Lower lobe of right lung (tissue), 2 donors: ENCODE measurements at regions not wholly inside any gene's neighbourhood (a gene's known extent, or its start where the extent isn't known, plus 50 kb on each side); places are given as distances from the start of the nearest gene placed in this dataset.

ENCODE experiments used
- ATAC-seq, 2 donors: fragments of 200-7000 bp; cut with Tn5 transposase; one replicate each; pipeline ENCODE4 v1.9.1; 2020 to 2022; ENCODE audit warnings: mild to moderate bottlenecking in 2 of 2, moderate library complexity in 2 of 2
- DNase-seq: peaks from one replicate; pipeline ENCODE4 v3.0.0-alpha.2; 2020
- H3K27ac ChIP-seq: fragments of 200-600 bp; one replicate; pipeline ENCODE4 v1.8.0; 2022
- H3K27me3 ChIP-seq: fragments of 200-600 bp; one replicate; pipeline ENCODE4 v1.8.0; 2022; ENCODE audit warnings: low read depth
- H3K36me3 ChIP-seq: fragments of 200-600 bp; one replicate; pipeline ENCODE4 v1.8.0; 2022; ENCODE audit warnings: mild to moderate bottlenecking
- H3K4me1 ChIP-seq: fragments of 200-600 bp; one replicate; pipeline ENCODE4 v1.8.0; 2022
- H3K4me3 ChIP-seq: fragments of 200-600 bp; one replicate; pipeline ENCODE4 v1.8.0; 2022; ENCODE audit warnings: mild to moderate bottlenecking
- H3K9me3 ChIP-seq: fragments of 200-600 bp; one replicate; pipeline ENCODE4 v1.8.0; 2022
- CTCF ChIP-seq: fragments of 200-600 bp; IDR thresholded peaks from one replicate; pipeline ENCODE4 v1.8.0; 2022; ENCODE audit warnings: antibody characterized with exemption, mild to moderate bottlenecking
- intact Hi-C: fragments of 100-400 bp; cut with DNase I; formaldehyde crosslinking; loops from one replicate; pipeline ENCODE4 v1.11.0; 2022
- donor health status: DM: no; HTN: yes; CAD: no; lungs with severe emphysema.

GRCh38 chr2:221883976-221884375, 311.9 kb upstream of the EPHA4 start:
- Histone ChIP-seq H3K27me3 (no peaks in the 10 kb centered on the region), H3K4me1 (no peaks in the 10 kb centered on the region), H3K36me3 (no peaks in the 10 kb centered on the region), H3K9me3 (no peaks in the 10 kb centered on the region), H3K4me3 (no peak overlapping the region), H3K27ac (no peak overlapping the region)
- DNase-seq (no peak), ATAC-seq (no peak)
- intact Hi-C loops, result no loop called here
- TF ChIP-seq CTCF, result no peak

GRCh38 chr2:221876016-221876415, 303.9 kb upstream of the EPHA4 start:
- Histone ChIP-seq H3K4me3 (no peak overlapping the region), H3K4me1 (no peaks in the 10 kb centered on the region), H3K9me3 (no peaks in the 10 kb centered on the region), H3K36me3 (no peaks in the 10 kb centered on the region), H3K27me3 (no peaks in the 10 kb centered on the region), H3K27ac (no peak overlapping the region)
- DNase-seq (no peak), ATAC-seq (no peak)
- intact Hi-C loops, result no loop called here
- TF ChIP-seq CTCF, result no peak

- ATAC-seq (no peak), DNase-seq (no peak)
- H3K27me3 ChIP-seq, result no peaks in the 10 kb centered on the region
- intact Hi-C loops, result no loop called here
- H3K4me1 ChIP-seq, result no peaks in the 10 kb centered on the region
- no peak overlapping the region for H3K4me3 ChIP-seq
- H3K27ac ChIP-seq, result no peak overlapping the region
- H3K36me3 ChIP-seq, result no peaks in the 10 kb centered on the region
- no peaks in the 10 kb centered on the region for H3K9me3 ChIP-seq
- TF ChIP-seq CTCF, result no peak
Observed at GRCh38 chr2:221874444-221874843, 302.3 kb upstream of the EPHA4 start.

- Histone ChIP-seq H3K4me3 (no peak overlapping the region), H3K9me3 (no peaks in the 10 kb centered on the region), H3K36me3 (no peaks in the 10 kb centered on the region), H3K27ac (no peak overlapping the region), H3K27me3 (no peaks in the 10 kb centered on the region), H3K4me1 (no peaks in the 10 kb centered on the region)
- DNase-seq, result no peak
- no peak for TF ChIP-seq CTCF
- ATAC-seq, result no peak
- intact Hi-C loops, result no loop called here
Observed at GRCh38 chr2:221857719-221858118, 285.6 kb upstream of the EPHA4 start.

GRCh38 chr2:221853297-221853696, 281.2 kb upstream of the EPHA4 start:
- TF ChIP-seq CTCF, result no peak
- Histone ChIP-seq H3K4me1 (no peaks in the 10 kb centered on the region), H3K27me3 (no peaks in the 10 kb centered on the region), H3K4me3 (no peak overlapping the region), H3K27ac (no peak overlapping the region), H3K9me3 (no peaks in the 10 kb centered on the region), H3K36me3 (no peaks in the 10 kb centered on the region)
- intact Hi-C loops, result no loop called here
- DNase-seq (no peak), ATAC-seq (no peak)

GRCh38 chr2:221851531-221852045, 279.5 kb upstream of the EPHA4 start:
- H3K9me3 ChIP-seq, result no peaks in the 10 kb centered on the region
- no peaks in the 10 kb centered on the region for H3K4me1 ChIP-seq
- no peak for TF ChIP-seq CTCF
- DNase-seq, result no peak
- no peaks in the 10 kb centered on the region for H3K27me3 ChIP-seq
- no peak for ATAC-seq
- no peak overlapping the region for H3K27ac ChIP-seq
- no peak overlapping the region for H3K4me3 ChIP-seq
- intact Hi-C loops, result no loop called here
- H3K36me3 ChIP-seq, result no peaks in the 10 kb centered on the region
